Stimulated activated naive CD8-positive, alpha-beta T cell treated with anti-CD3 and anti-CD28 coated beads, Interleukin-15, Interleukin-2, amounts not matched to agents 100 U/mL and 50 U/mL, for 24 hours (primary cell): ENCODE measurements at regions not wholly inside any gene's neighbourhood (a gene's known extent, or its start where the extent isn't known, plus 50 kb on each side); places are given as distances from the start of the nearest gene placed in this dataset.
"Not testable (repeated sequence)": the region's sequence is repeated elsewhere in the genome, so short reads cannot be mapped to it uniquely, and the experiment has no call there.

Experiments used
- ATAC-seq: fragments of 150-1000 bp; cut with Tn5 transposase; one replicate; pipeline ENCODE4 v1.10.0; 2021
- DNase-seq: peaks from one replicate; pipeline ENCODE4 v3.0.0; 2021

- DNase-seq, result no peak
Measured at GRCh38 chr1:232164078-232164963, 465.6 kb downstream of the SIPA1L2 start.

GRCh38 chr1:232163533-232163932, 466.4 kb downstream of the SIPA1L2 start:
- ATAC-seq, result no peak
- no peak for DNase-seq

More at GRCh38 chr1:232164078-232164963, 465.6 kb downstream of the SIPA1L2 start:
- no peak for ATAC-seq

GRCh38 chr1:232162001-232162400, 467.9 kb downstream of the SIPA1L2 start:
- ATAC-seq (no peak), DNase-seq (no peak)

GRCh38 chr1:232158558-232158957, 471.4 kb downstream of the SIPA1L2 start:
- not testable (repeated sequence) for DNase-seq, ATAC-seq

GRCh38 chr1:232156070-232156469, 473.9 kb downstream of the SIPA1L2 start:
- ATAC-seq, DNase-seq: not testable (repeated sequence)

GRCh38 chr1:232153652-232154051, 476.3 kb downstream of the SIPA1L2 start:
- ATAC-seq (no peak), DNase-seq (no peak)

GRCh38 chr1:232150770-232151548, 479.0 kb downstream of the SIPA1L2 start:
- DNase-seq (no peak), ATAC-seq (no peak)

GRCh38 chr1:232149287-232150201, 480.4 kb downstream of the SIPA1L2 start:
- DNase-seq, result no peak
- no peak for ATAC-seq

GRCh38 chr1:232147215-232147614, 482.7 kb downstream of the SIPA1L2 start:
- DNase-seq, result no peak
- no peak for ATAC-seq

GRCh38 chr1:232146514-232146913, 483.4 kb downstream of the SIPA1L2 start:
- DNase-seq, result no peak
- ATAC-seq, result no peak

- ATAC-seq (no peak), DNase-seq (no peak)
Measured at GRCh38 chr1:232145768-232146167, 484.2 kb downstream of the SIPA1L2 start.

- DNase-seq (no peak), ATAC-seq (no peak)
Measured at GRCh38 chr1:232144696-232145230, 485.2 kb downstream of the SIPA1L2 start.

GRCh38 chr1:232143315-232143886, 486.5 kb downstream of the SIPA1L2 start:
- ATAC-seq (no peak), DNase-seq (no peak)

- ATAC-seq, result no peak
Measured at GRCh38 chr1:232142403-232143314, 487.3 kb downstream of the SIPA1L2 start.

GRCh38 chr1:232141167-232141448, 488.8 kb downstream of the SIPA1L2 start:
- not testable (repeated sequence) for ATAC-seq, DNase-seq

More at GRCh38 chr1:232142403-232143314, 487.3 kb downstream of the SIPA1L2 start:
- no peak for DNase-seq

- ATAC-seq (no peak), DNase-seq (no peak)
Measured at GRCh38 chr1:232140419-232141166, 489.3 kb downstream of the SIPA1L2 start.

GRCh38 chr1:232139444-232139843, 490.5 kb downstream of the SIPA1L2 start:
- no peak for ATAC-seq
- no peak for DNase-seq

- DNase-seq (no peak), ATAC-seq (no peak)
Measured at GRCh38 chr1:232138044-232138443, 491.9 kb downstream of the SIPA1L2 start.

- no peak for ATAC-seq
Measured at GRCh38 chr1:232137066-232137465, 492.9 kb downstream of the SIPA1L2 start.

GRCh38 chr1:232136136-232136535, 493.8 kb downstream of the SIPA1L2 start:
- DNase-seq (no peak), ATAC-seq (no peak)

More at GRCh38 chr1:232137066-232137465, 492.9 kb downstream of the SIPA1L2 start:
- no peak for DNase-seq
